HCT116 (cell line): ENCODE measurements at regions not wholly inside any gene's neighbourhood (a gene's known extent, or its start where the extent isn't known, plus 50 kb on each side); places are given as distances from the start of the nearest gene placed in this dataset.

Experiments
- ATAC-seq: fragments of 200-7000 bp; cut with Tn5 transposase; 2 replicates; pipeline ENCODE4 v1.9.1; 2020; ENCODE audit warnings: mild to moderate bottlenecking, moderate library complexity
- BruUV-seq: library from RNA; stranded (reverse); fragments of 400-500 nt; replicated peaks from 2 replicates; lab custom pipeline; 2021; lab: Mats Ljungman, UMichigan
- CTCF ChIA-PET: fragments of 300-600 bp; sonication (Branson Sonifier 250); formaldehyde crosslinking; loops from one replicate; lab custom pipeline; 2021; ENCODE audit warnings: antibody characterized with exemption; lab: Charles Lee
- POLR2A ChIA-PET: fragments of 300-600, 350-600 bp; sonication (Branson Sonifier 250); formaldehyde crosslinking; loops from one replicate; lab custom pipeline; 2021; ENCODE audit warnings: antibody characterized with exemption; lab: Charles Lee
- RAD21 ChIA-PET, 2 experiments: fragments of 300-600 bp; sonication (Branson Sonifier 250); formaldehyde crosslinking; loops; one replicate each; lab custom pipeline; 2023; ENCODE audit warnings: low total read pairs in 2 of 2; ENCODE audit not compliant: uncharacterized antibody in 2 of 2, unreplicated experiment in 2 of 2, low non-redundant PET in 1 of 2; lab: Charles Lee
- DNase-seq: peaks from one replicate; pipeline ENCODE4 v3.0.0-alpha.2; 2010; ENCODE audit warnings: low read depth, low spot score
- H2AFZ ChIP-seq: fragments of 200-600 bp; shearing (Covaris generic), sonication (generic); 2 replicates; pipeline ENCODE4 v1.6.1; 2017; ENCODE audit warnings: low read depth, mixed run types, mixed read lengths, antibody characterized with exemption, low read length; ENCODE audit not compliant: poor library complexity, severe bottlenecking
- H3K27ac ChIP-seq: 2 replicates; pipeline ENCODE4 v1.5.1; 2012; ENCODE audit warnings: low read depth, low read length
- H3K27me3 ChIP-seq: fragments of 200-600 bp; sonication (generic); 2 replicates; pipeline ENCODE4 v1.6.1; 2016; ENCODE audit warnings: mixed run types, low read length, mixed read lengths; ENCODE audit not compliant: insufficient read depth
- H3K36me3 ChIP-seq, 2 experiments: fragments of 200-500 bp in 1 of 2; fragments of 200-600 bp in 1 of 2; sonication (Bioruptor generic) in 1 of 2; sonication (generic) in 1 of 2; 2 replicates each; pipeline versions ENCODE4 v1.5.1 to v1.6.1; 2014 to 2016; ENCODE audit warnings: low read length in 2 of 2, inconsistent platforms in 1 of 2, mixed read lengths in 1 of 2, mixed run types in 1 of 2; ENCODE audit not compliant: insufficient read depth in 2 of 2, control insufficient read depth in 1 of 2
- H3K4me1 ChIP-seq, 2 experiments: fragments of 200-600 bp in 1 of 2; sonication (generic) in 1 of 2; 2 replicates each; pipeline versions ENCODE4 v1.5.1 to v1.6.1; 2012 to 2017; ENCODE audit warnings: low read length in 2 of 2, inconsistent platforms in 1 of 2, mild to moderate bottlenecking in 1 of 2, mixed read lengths in 1 of 2, mixed run types in 1 of 2, moderate library complexity in 1 of 2; ENCODE audit not compliant: insufficient read depth in 2 of 2, control insufficient read depth in 1 of 2
- H3K4me2 ChIP-seq: fragments of 200-600 bp; sonication (generic); 2 replicates; pipeline ENCODE4 v1.6.1; 2017; ENCODE audit warnings: mixed run types, low read length, mixed read lengths
- H3K4me3 ChIP-seq, 2 experiments: fragments of 200-600 bp in 1 of 2; sonication (generic) in 1 of 2; replicated peaks in 1 of 2; 2 replicates each; pipeline ENCODE4 v1.5.1; 2011 to 2016; ENCODE audit warnings: low read length in 2 of 2, control low read depth in 1 of 2, low read depth in 1 of 2, mild to moderate bottlenecking in 1 of 2, mixed read lengths in 1 of 2, mixed run types in 1 of 2
- H3K79me2 ChIP-seq: fragments of 200-600 bp; sonication (generic); 2 replicates; pipeline ENCODE4 v1.6.1; 2017; ENCODE audit warnings: mild to moderate bottlenecking, mixed run types, low read length, moderate library complexity, mixed read lengths; ENCODE audit not compliant: insufficient read depth
- H3K9ac ChIP-seq: fragments of 200-600 bp; sonication (generic); 2 replicates; pipeline ENCODE4 v1.6.1; 2016; ENCODE audit warnings: low read length, mixed read lengths
- H3K9me2 ChIP-seq: fragments of 200-600 bp; sonication (generic), shearing (Covaris generic); 2 replicates; pipeline ENCODE4 v1.6.1; 2017; ENCODE audit warnings: mixed run types, mild to moderate bottlenecking, moderate library complexity; ENCODE audit not compliant: insufficient read depth
- H3K9me3 ChIP-seq, 2 experiments: fragments of 200-500 bp in 1 of 2; fragments of 200-600 bp in 1 of 2; sonication (Bioruptor generic) in 1 of 2; sonication (generic) in 1 of 2; 2 replicates each; pipeline ENCODE4 v1.6.1; 2014 to 2017; ENCODE audit warnings: low read length in 2 of 2, mixed read lengths in 2 of 2, inconsistent platforms in 1 of 2, low read depth in 1 of 2, mild to moderate bottlenecking in 1 of 2, mixed run types in 1 of 2, moderate library complexity in 1 of 2; ENCODE audit not compliant: control insufficient read depth in 1 of 2, insufficient read depth in 1 of 2
- H4K20me1 ChIP-seq: fragments of 200-600 bp; sonication (generic), shearing (Covaris generic); 2 replicates; pipeline ENCODE4 v1.6.1; 2017; ENCODE audit warnings: mixed run types, mild to moderate bottlenecking, moderate library complexity; ENCODE audit not compliant: insufficient read depth
- CEBPB ChIP-seq: IDR thresholded peaks from 2 replicates; pipeline ENCODE4 v1.6.1; 2012; ENCODE audit warnings: low read depth
- CTCF ChIP-seq, 3 experiments: fragments of 200-600 bp in 1 of 3; sonication (generic) in 1 of 3; IDR thresholded peaks in 2 of 3; conservative IDR thresholded peaks in 1 of 3; 2 replicates each; pipeline ENCODE4 v1.5.1; 2012 to 2017; ENCODE audit warnings: low read depth in 2 of 3, low read length in 2 of 3, antibody characterized with exemption in 1 of 3, borderline replicate concordance in 1 of 3, control low read depth in 1 of 3, mild to moderate bottlenecking in 1 of 3, mixed read lengths in 1 of 3, mixed run types in 1 of 3, moderate library complexity in 1 of 3; ENCODE audit not compliant: insufficient read depth in 1 of 3
- EGR1 ChIP-seq: IDR thresholded peaks from 2 replicates; pipeline ENCODE4 v1.6.1; 2012; ENCODE audit warnings: low read depth
- ELF1 ChIP-seq: IDR thresholded peaks from 2 replicates; pipeline ENCODE4 v1.6.1; 2012; ENCODE audit warnings: low read depth, borderline replicate concordance
- EZH2 ChIP-seq: fragments of 200-600 bp; sonication (generic); IDR thresholded peaks from 2 replicates; pipeline ENCODE4 v1.6.1; 2017; ENCODE audit warnings: antibody characterized with exemption, mixed run types
- EZH2phosphoT487 ChIP-seq: fragments of 200-600 bp; IDR thresholded peaks from 2 replicates; pipeline ENCODE4 v1.6.1; 2018; ENCODE audit warnings: antibody characterized with exemption, borderline replicate concordance
- FOSL1 ChIP-seq: IDR thresholded peaks from 2 replicates; pipeline ENCODE4 v1.6.1; 2012; ENCODE audit warnings: low read depth
- JUND ChIP-seq: IDR thresholded peaks from 2 replicates; pipeline ENCODE4 v1.6.1; 2012
- MAX ChIP-seq: IDR thresholded peaks from 2 replicates; pipeline ENCODE4 v1.6.1; 2012
- POLR2A ChIP-seq: IDR thresholded peaks from 2 replicates; pipeline ENCODE4 v1.7.0; 2011; ENCODE audit warnings: borderline replicate concordance; ENCODE audit not compliant: insufficient read depth, insufficient read length; ENCODE audit errors: extremely low read depth
- POLR2AphosphoS5 ChIP-seq: IDR thresholded peaks from 2 replicates; pipeline ENCODE4 v1.6.1; 2011; ENCODE audit warnings: mild to moderate bottlenecking, low read depth, low read length, moderate library complexity
- RAD21 ChIP-seq: IDR thresholded peaks from 2 replicates; pipeline ENCODE4 v1.6.1; 2012; ENCODE audit warnings: low read depth, mild to moderate bottlenecking
- REST ChIP-seq: IDR thresholded peaks from 2 replicates; pipeline ENCODE4 v1.6.1; 2012; ENCODE audit warnings: low read depth
- SP1 ChIP-seq: IDR thresholded peaks from 2 replicates; pipeline ENCODE4 v1.6.1; 2012; ENCODE audit warnings: low read depth
- SRF ChIP-seq: IDR thresholded peaks from 2 replicates; pipeline ENCODE4 v1.6.1; 2012; ENCODE audit warnings: low read depth
- TCF7L2 ChIP-seq: IDR thresholded peaks from 2 replicates; pipeline ENCODE4 v1.7.0; 2011; ENCODE audit warnings: borderline replicate concordance, inconsistent platforms; ENCODE audit not compliant: insufficient read depth, insufficient read length; ENCODE audit errors: extremely low read depth
- YY1 ChIP-seq: IDR thresholded peaks from 2 replicates; pipeline ENCODE4 v1.6.1; 2011; ENCODE audit warnings: low read length, low read depth, moderate library complexity, mild to moderate bottlenecking; ENCODE audit not compliant: insufficient replicate concordance; ENCODE audit errors: extremely low read depth
- ZBTB33 ChIP-seq: IDR thresholded peaks from 2 replicates; pipeline ENCODE4 v1.6.1; 2011; ENCODE audit warnings: mild to moderate bottlenecking, low read length, moderate library complexity; ENCODE audit not compliant: insufficient replicate concordance; ENCODE audit errors: extremely low read depth
- ZFX ChIP-seq: fragments of 450-650 bp; IDR thresholded peaks from 2 replicates; pipeline ENCODE4 v1.6.1; 2017
- ZNF274 ChIP-seq: fragments of 200-500 bp; sonication (Bioruptor generic); IDR thresholded peaks from 2 replicates; pipeline ENCODE4 v1.6.1; 2014; ENCODE audit warnings: mild to moderate bottlenecking, low read depth, low read length, inconsistent platforms
- intact Hi-C: fragments of 100-400 bp; cut with micrococcal nuclease; formaldehyde crosslinking; loops from 2 replicates; pipeline ENCODE4 v1.10.0; 2022

GRCh38 chr5:162323466-162323865, 255.9 kb downstream of the GABRG2 start:
- Histone ChIP-seq H2AFZ (no peak overlapping the region), H3K9me3 (peaks cover 0 to 3% of the 10 kb centered on the region in 2 experiments; a peak in 1 of 4 replicates), H3K27me3 (no peaks in the 10 kb centered on the region), H3K4me1 (no peaks in the 10 kb centered on the region), H3K36me3 (no peaks in the 10 kb centered on the region), H4K20me1 (no peaks in the 10 kb centered on the region), H3K9ac (no peak overlapping the region), H3K4me3 (no peak overlapping the region), H3K79me2 (no peaks in the 10 kb centered on the region), H3K27ac (no peak overlapping the region), H3K4me2 (no peak overlapping the region), H3K9me2 (no peaks in the 10 kb centered on the region)
- POLR2A ChIA-PET: no interaction called here
- intact Hi-C loops: no loop called here
- no TSS peak for BruUV-seq
- DNase-seq (no peak), ATAC-seq (no peak)
- CTCF ChIA-PET: no interaction called here
- no peak for TF ChIP-seq POLR2A
- no peak for TF ChIP-seq TCF7L2
- no peak for TF ChIP-seq SRF
- no peak for TF ChIP-seq EZH2phosphoT487
- no peak for TF ChIP-seq ZNF274
- TF ChIP-seq YY1: no peak
- no peak for TF ChIP-seq ELF1
- no peak for TF ChIP-seq JUND
- no peak for TF ChIP-seq POLR2AphosphoS5
- TF ChIP-seq EGR1: no peak
- no peak for TF ChIP-seq REST
- TF ChIP-seq RAD21: no peak
- TF ChIP-seq FOSL1: no peak
- TF ChIP-seq ZBTB33: no peak
- no peak for TF ChIP-seq EZH2
- TF ChIP-seq MAX: no peak
- no peak for TF ChIP-seq ZFX
- TF ChIP-seq CEBPB: no peak
- TF ChIP-seq CTCF (IDR thresholded peaks at IDR 0.05 in 2 of 3, conservative IDR thresholded peaks at IDR 0.05 in 1 of 3; ENCODE audit: borderline replicate concordance in 1 of 3, insufficient read depth in 1 of 3, low read depth in 2 of 3, low read length in 2 of 3): no peak
- TF ChIP-seq SP1: no peak
- RAD21 ChIA-PET: no interaction called here
